Endodermal cell (in vitro differentiated cells): ENCODE measurements at regions not wholly inside any gene's neighbourhood (a gene's known extent, or its start where the extent isn't known, plus 50 kb on each side); places are given as distances from the start of the nearest gene placed in this dataset.

Experiments used
- DNase-seq: peaks from one replicate; pipeline ENCODE4 v3.0.0-alpha.2; 2017
- H3K27ac ChIP-seq: 2 replicates; pipeline ENCODE4 v1.5.1; 2013; ENCODE audit warnings: mild to moderate bottlenecking, low read depth, low read length, moderate library complexity
- H3K27me3 ChIP-seq: 2 replicates; pipeline ENCODE4 v1.6.1; 2013; ENCODE audit warnings: mild to moderate bottlenecking, low read length, moderate library complexity; ENCODE audit not compliant: insufficient read depth, control insufficient read depth, poor library complexity, severe bottlenecking
- H3K36me3 ChIP-seq: 2 replicates; pipeline ENCODE4 v1.7.0; 2013; ENCODE audit warnings: mild to moderate bottlenecking, low read length, moderate library complexity; ENCODE audit not compliant: control insufficient read depth, insufficient read depth
- H3K4me1 ChIP-seq: one replicate; pipeline ENCODE4 v1.7.0; 2013; ENCODE audit warnings: low read length; ENCODE audit not compliant: control insufficient read depth, insufficient read depth
- H3K4me3 ChIP-seq: 2 replicates; pipeline ENCODE4 v1.5.1; 2013; ENCODE audit warnings: mild to moderate bottlenecking, low read length, moderate library complexity
- H3K9ac ChIP-seq: 2 replicates; pipeline ENCODE4 v1.6.1; 2013; ENCODE audit warnings: mild to moderate bottlenecking, low read length, moderate library complexity; ENCODE audit not compliant: poor library complexity, severe bottlenecking; ENCODE audit errors: extremely low read depth
- H3K9me3 ChIP-seq: 2 replicates; pipeline ENCODE4 v1.6.1; 2013; ENCODE audit warnings: mild to moderate bottlenecking, low read length, moderate library complexity; ENCODE audit not compliant: control insufficient read depth
- H3K27ac Mint-ChIP-seq: 2 replicates; pipeline ENCODE4 v1.8.0; 2020; ENCODE audit warnings: mixed read lengths
- H3K27me3 Mint-ChIP-seq: 2 replicates; pipeline ENCODE4 v1.8.0; 2021; ENCODE audit warnings: mild to moderate bottlenecking, mixed read lengths; ENCODE audit not compliant: insufficient read depth
- H3K36me3 Mint-ChIP-seq: 2 replicates; pipeline ENCODE4 v1.8.0; 2020; ENCODE audit warnings: low read depth, mixed read lengths
- H3K4me1 Mint-ChIP-seq: 2 replicates; pipeline ENCODE4 v1.8.0; 2020; ENCODE audit warnings: mixed read lengths
- H3K4me3 Mint-ChIP-seq: 2 replicates; pipeline ENCODE4 v1.8.0; 2020; ENCODE audit warnings: mild to moderate bottlenecking, moderate library complexity, mixed read lengths
- H3K9me3 Mint-ChIP-seq: 2 replicates; pipeline ENCODE4 v1.8.0; 2020; ENCODE audit warnings: mild to moderate bottlenecking, mixed read lengths
- CTCF ChIP-seq: fragments of 200-600 bp; sonication (generic); conservative IDR thresholded peaks from 2 replicates; pipeline ENCODE4 v1.5.0; 2021; ENCODE audit warnings: antibody characterized with exemption, mild to moderate bottlenecking
- WGBS, 2 experiments: methylation state at CpG; one replicate each; pipeline versions ENCODE4 v1.1.5 to v1.1.7; 2013; ENCODE audit warnings: missing lambda C conversion rate in 2 of 2, mixed read lengths in 1 of 2; ENCODE audit not compliant: insufficient coverage in 1 of 2, insufficient read length in 1 of 2; 5-methylcytosine and 5-hydroxymethylcytosine counted together

GRCh38 chr7:46414946-46415345 is 493.9 kb upstream of the IGFBP3 start:
- Mint-ChIP-seq H3K4me1 (peaks cover 6% of the 10 kb centered on the region), H3K9me3 (no peaks in the 10 kb centered on the region), H3K27ac (no peak overlapping the region), H3K36me3 (no peaks in the 10 kb centered on the region), H3K27me3 (no peaks in the 10 kb centered on the region), H3K4me3 (no peak overlapping the region)
- H3K9me3 ChIP-seq = no peaks in the 10 kb centered on the region
- H3K27ac ChIP-seq = no peak overlapping the region
- no peak overlapping the region for H3K9ac ChIP-seq
- no peaks in the 10 kb centered on the region for H3K4me1 ChIP-seq
- no peaks in the 10 kb centered on the region for H3K36me3 ChIP-seq
- no peak for DNase-seq
- TF ChIP-seq CTCF = no peak
- no peak overlapping the region for H3K4me3 ChIP-seq
- 63% methylated on average over 2 of the region's 2 CpGs; no CpG with 5 or more reads in 1 of the 2 experiments for WGBS, 2 experiments
- no peaks in the 10 kb centered on the region for H3K27me3 ChIP-seq

GRCh38 chr7:46411236-46411635 is 490.2 kb upstream of the IGFBP3 start:
- no peak for TF ChIP-seq CTCF
- H3K4me3 ChIP-seq = no peak overlapping the region
- Mint-ChIP-seq H3K27me3 (no peaks in the 10 kb centered on the region), H3K9me3 (no peaks in the 10 kb centered on the region), H3K27ac (no peak overlapping the region), H3K36me3 (no peaks in the 10 kb centered on the region), H3K4me1 (peaks cover 6% of the 10 kb centered on the region), H3K4me3 (no peak overlapping the region)
- no peaks in the 10 kb centered on the region for H3K27me3 ChIP-seq
- no peak overlapping the region for H3K27ac ChIP-seq
- no peaks in the 10 kb centered on the region for H3K36me3 ChIP-seq
- DNase-seq = no peak
- no peaks in the 10 kb centered on the region for H3K9me3 ChIP-seq
- no peak overlapping the region for H3K9ac ChIP-seq
- no peaks in the 10 kb centered on the region for H3K4me1 ChIP-seq

GRCh38 chr7:46407125-46407524 is 486.1 kb upstream of the IGFBP3 start:
- Mint-ChIP-seq H3K36me3 (no peaks in the 10 kb centered on the region), H3K4me1 (no peaks in the 10 kb centered on the region), H3K9me3 (no peaks in the 10 kb centered on the region), H3K27me3 (no peaks in the 10 kb centered on the region), H3K4me3 (no peak overlapping the region), H3K27ac (no peak overlapping the region)
- Histone ChIP-seq H3K27me3 (no peaks in the 10 kb centered on the region), H3K9me3 (no peaks in the 10 kb centered on the region), H3K36me3 (no peaks in the 10 kb centered on the region), H3K9ac (no peak overlapping the region), H3K4me1 (no peaks in the 10 kb centered on the region), H3K27ac (no peak overlapping the region), H3K4me3 (no peak overlapping the region)
- DNase-seq = no peak
- WGBS, 2 experiments = 80 to 81% methylated on average over 1 of the region's 1 CpG
- TF ChIP-seq CTCF = no peak
